ENCODE measurements at regions not wholly inside any gene's neighbourhood (a gene's known extent, or its start where the extent isn't known, plus 50 kb on each side); places are given as distances from the start of the nearest gene placed in this dataset.

- TF ChIP-seq CTCF (IDR thresholded peaks at IDR 0.05) (no peak), SP1 (CRISPR knock-in tag; conservative IDR thresholded peaks at IDR 0.05) (no peak), FOXP4 (CRISPR knock-in tag; IDR thresholded peaks at IDR 0.05) (no peak)
Measured at GRCh38 chr1:83500987-83501591, 497.8 kb downstream of the TTLL7 start.
